ENCODE measurements at regions not wholly inside any gene's neighbourhood (a gene's known extent, or its start where the extent isn't known, plus 50 kb on each side); places are given as distances from the start of the nearest gene placed in this dataset.

GRCh38 chr5:105168806-105169205 lies 1606.2 kb upstream of the NUDT12 start:
- H3K4me3 ChIP-seq (ENCODE audit: low read depth in 1 of 3, low read length in 3 of 3), result no peak overlapping the region
- no peak for DNase-seq (ENCODE audit: low spot score)
- H3K9ac ChIP-seq (ENCODE audit: low read depth in 1 of 2, low read length in 2 of 2), result no peak overlapping the region
- no peaks in the 10 kb centered on the region for H3K36me3 ChIP-seq (ENCODE audit: control insufficient read depth in 4 of 4, insufficient read depth in 3 of 4, low read depth in 1 of 4, low read length in 3 of 4)
- H3K27me3 ChIP-seq (ENCODE audit: control insufficient read depth in 4 of 4, insufficient read depth in 4 of 4, low read length in 3 of 4), result no peaks in the 10 kb centered on the region
- H3K27ac ChIP-seq (ENCODE audit: low read depth in 1 of 2, low read length in 2 of 2), result no peak overlapping the region
- H3K4me1 ChIP-seq (ENCODE audit: control insufficient read depth in 4 of 4, insufficient read depth in 4 of 4, low read length in 3 of 4), result no peaks in the 10 kb centered on the region
- 81% methylated on average over 1 of the region's 1 CpG for WGBS
- no peak for TF ChIP-seq FOXA2 (IDR thresholded peaks at IDR 0.05)
- no peak for TF ChIP-seq RAD21 (IDR thresholded peaks at IDR 0.05)
- TF ChIP-seq MAX (IDR thresholded peaks at IDR 0.05), result no peak
- no peak for TF ChIP-seq EGR1 (IDR thresholded peaks at IDR 0.05; ENCODE audit: low read depth in 2 of 2)
- no peak for TF ChIP-seq ZBTB33 (IDR thresholded peaks at IDR 0.05)
- no peak for TF ChIP-seq GABPA (IDR thresholded peaks at IDR 0.05 in 1 of 2, conservative IDR thresholded peaks at IDR 0.05 in 1 of 2)
- TF ChIP-seq SP1 (IDR thresholded peaks at IDR 0.05), result no peak
- no peak for TF ChIP-seq YY1 (IDR thresholded peaks at IDR 0.05)
- TF ChIP-seq HNF4G (IDR thresholded peaks at IDR 0.05), result no peak
- no peak for TF ChIP-seq ATF3 (IDR thresholded peaks at IDR 0.05)
- TF ChIP-seq RXRA (IDR thresholded peaks at IDR 0.05), result no peak
- TF ChIP-seq HNF4A (conservative IDR thresholded peaks at IDR 0.05), result no peak
- no peak for TF ChIP-seq JUND (IDR thresholded peaks at IDR 0.05)
- TF ChIP-seq NR2F2 (IDR thresholded peaks at IDR 0.05), result no peak
- no peak for TF ChIP-seq CTCF (IDR thresholded peaks at IDR 0.05; ENCODE audit: low read depth, low read length, missing input control)
- TF ChIP-seq TAF1 (conservative IDR thresholded peaks at IDR 0.05), result no peak
- no peaks in the 10 kb centered on the region for H3K9me3 ChIP-seq (ENCODE audit: control insufficient read depth in 4 of 4, low read length in 3 of 4)

- H3K27me3 ChIP-seq (ENCODE audit: control insufficient read depth in 4 of 4, insufficient read depth in 4 of 4, low read length in 3 of 4), result no peaks in the 10 kb centered on the region
- H3K9me3 ChIP-seq (ENCODE audit: control insufficient read depth in 4 of 4, low read length in 3 of 4), result no peaks in the 10 kb centered on the region
- H3K4me1 ChIP-seq (ENCODE audit: control insufficient read depth in 4 of 4, insufficient read depth in 4 of 4, low read length in 3 of 4), result no peaks in the 10 kb centered on the region
- no peak for DNase-seq (ENCODE audit: low spot score)
- no peak overlapping the region for H3K9ac ChIP-seq (ENCODE audit: low read depth in 1 of 2, low read length in 2 of 2)
- no peak for TF ChIP-seq JUND (IDR thresholded peaks at IDR 0.05)
- no peak for TF ChIP-seq MAX (IDR thresholded peaks at IDR 0.05)
- no peak for TF ChIP-seq GABPA (IDR thresholded peaks at IDR 0.05 in 1 of 2, conservative IDR thresholded peaks at IDR 0.05 in 1 of 2)
- TF ChIP-seq CTCF (IDR thresholded peaks at IDR 0.05; ENCODE audit: low read depth, low read length, missing input control), result no peak
- TF ChIP-seq REST (IDR thresholded peaks at IDR 0.05), result no peak
- TF ChIP-seq RXRA (IDR thresholded peaks at IDR 0.05), result no peak
- no peak for TF ChIP-seq FOXA2 (IDR thresholded peaks at IDR 0.05)
- TF ChIP-seq SP1 (IDR thresholded peaks at IDR 0.05), result no peak
- TF ChIP-seq ATF3 (IDR thresholded peaks at IDR 0.05), result no peak
- no peak for TF ChIP-seq ZBTB33 (IDR thresholded peaks at IDR 0.05)
- TF ChIP-seq FOXA1 (IDR thresholded peaks at IDR 0.05), result no peak
- no peak overlapping the region for H3K4me3 ChIP-seq (ENCODE audit: low read depth in 1 of 3, low read length in 3 of 3)
- no peaks in the 10 kb centered on the region for H3K36me3 ChIP-seq (ENCODE audit: control insufficient read depth in 4 of 4, insufficient read depth in 3 of 4, low read depth in 1 of 4, low read length in 3 of 4)
- WGBS, result 94% methylated on average over 3 of the region's 3 CpGs
- H3K27ac ChIP-seq (ENCODE audit: low read depth in 1 of 2, low read length in 2 of 2), result no peak overlapping the region
Measured at GRCh38 chr5:105167092-105167491, 1604.5 kb upstream of the NUDT12 start.

Data from liver (tissue), 8 donors.